ENCODE measurements at regions not wholly inside any gene's neighbourhood (a gene's known extent, or its start where the extent isn't known, plus 50 kb on each side); places are given as distances from the start of the nearest gene placed in this dataset.

DNA sequence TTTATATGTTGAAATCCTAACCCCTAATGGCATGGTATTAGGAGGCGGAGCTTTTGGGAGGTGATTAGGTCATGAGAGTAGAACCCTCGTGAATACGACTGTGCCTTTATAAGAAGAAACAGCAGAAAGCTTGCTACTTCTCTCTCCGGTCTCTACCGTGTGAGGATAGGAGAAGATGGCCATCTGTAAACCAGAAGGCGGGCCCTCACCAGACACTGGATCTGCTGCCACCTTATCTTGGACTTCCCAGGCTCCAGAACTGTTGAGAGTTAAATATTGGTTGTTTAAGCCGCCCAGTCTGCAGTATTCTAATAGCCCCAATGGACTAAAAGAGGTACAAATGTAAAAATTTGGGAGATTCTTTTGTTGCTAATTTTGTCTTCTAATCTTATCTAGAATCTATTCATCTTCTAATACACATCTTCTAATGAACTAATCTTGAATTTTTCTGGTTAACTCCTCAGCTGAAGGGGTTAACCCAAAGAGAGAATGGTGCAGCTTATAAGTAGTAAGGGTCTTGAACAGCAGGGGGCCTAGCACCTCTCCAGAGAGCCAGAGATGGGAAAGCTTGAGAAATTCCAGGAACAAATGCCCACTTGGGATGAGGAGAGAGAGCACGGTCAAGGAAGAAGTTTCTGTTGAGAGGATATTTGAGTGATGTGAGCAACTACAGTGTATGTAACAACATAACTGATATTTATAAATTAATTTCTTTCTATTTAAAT, 264.0 kb upstream of the GRIP1 start:
- no peak for DNase-seq
- ATAC-seq (ENCODE audit: poor library complexity): no peak
- intact Hi-C loops (cut with DNase I): no loop called here

DNA sequence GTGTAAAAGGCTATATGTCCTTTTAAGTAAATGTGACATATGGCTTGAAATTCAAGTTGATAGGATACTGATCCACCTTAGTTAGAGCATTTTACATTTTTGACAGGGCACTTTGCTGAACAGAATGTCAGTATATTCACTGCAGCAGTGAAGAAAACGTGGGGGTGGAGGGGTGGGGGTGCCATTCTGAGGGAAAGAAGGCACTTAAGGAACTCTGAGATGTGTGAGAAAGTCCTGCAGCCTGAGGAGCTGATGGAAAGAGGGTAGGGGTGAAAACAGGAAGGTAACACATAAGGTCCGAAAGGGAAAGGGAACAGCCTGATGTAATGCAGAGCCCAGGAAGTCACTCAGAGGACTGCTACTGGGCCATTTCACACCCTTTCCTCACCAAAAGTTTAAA, 265.5 kb upstream of the GRIP1 start:
- ATAC-seq (ENCODE audit: poor library complexity) (no peak), DNase-seq (no peak)
- intact Hi-C loops (cut with DNase I): no loop called here

DNA sequence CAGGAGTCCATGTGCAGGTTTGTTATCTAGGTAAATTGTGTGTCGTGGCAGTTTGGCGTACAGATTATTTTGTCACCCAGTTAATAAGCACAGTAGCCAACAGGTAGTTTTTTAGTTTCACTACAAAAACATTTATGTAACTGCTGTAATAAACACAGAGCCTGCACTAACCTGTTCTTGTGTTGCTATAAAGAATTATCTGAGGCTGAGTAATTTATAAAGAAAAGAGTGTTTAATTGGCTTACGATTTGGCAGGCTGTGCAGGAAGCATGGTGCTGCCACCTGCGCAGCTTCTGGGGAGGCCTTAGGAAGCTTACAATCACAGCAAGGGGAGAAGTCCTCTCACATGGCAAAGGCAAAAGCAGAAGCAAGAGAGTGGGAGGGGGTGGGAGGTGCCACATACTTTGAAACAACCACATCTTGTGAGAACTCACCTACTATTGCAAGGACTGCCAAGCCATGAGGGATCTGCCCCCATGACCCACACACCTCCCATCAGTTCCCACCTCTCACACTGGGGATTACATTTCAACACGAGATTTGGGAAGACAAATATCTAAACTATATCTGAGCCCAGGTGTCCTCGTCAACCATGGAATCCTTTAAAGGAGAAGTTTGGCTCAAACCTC, 266.4 kb upstream of the GRIP1 start:
- no peak for ATAC-seq (ENCODE audit: poor library complexity)
- intact Hi-C loops (cut with DNase I): no loop called here
- DNase-seq: no peak

DNA sequence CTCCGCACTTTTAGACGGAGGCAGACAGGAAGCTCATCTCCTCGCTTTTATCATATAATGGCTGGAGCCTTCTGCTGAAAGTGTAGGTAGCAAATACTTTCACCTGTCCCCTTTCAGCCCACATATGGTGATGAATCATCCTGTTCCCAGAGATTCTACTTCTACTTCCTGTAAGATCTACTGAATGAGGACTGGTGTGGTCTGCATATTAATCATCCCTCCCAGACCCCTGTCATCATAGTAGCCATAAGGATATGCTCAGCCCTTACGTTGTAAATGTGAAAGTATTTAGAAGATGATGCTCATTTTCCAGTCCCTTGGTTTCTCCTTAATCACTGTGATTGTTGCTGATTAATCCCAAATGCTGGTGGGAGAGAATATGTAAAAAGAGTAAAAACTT, 268.2 kb upstream of the GRIP1 start:
- ATAC-seq (ENCODE audit: poor library complexity) (no peak), DNase-seq (no peak)
- intact Hi-C loops (cut with DNase I): no loop called here

DNA sequence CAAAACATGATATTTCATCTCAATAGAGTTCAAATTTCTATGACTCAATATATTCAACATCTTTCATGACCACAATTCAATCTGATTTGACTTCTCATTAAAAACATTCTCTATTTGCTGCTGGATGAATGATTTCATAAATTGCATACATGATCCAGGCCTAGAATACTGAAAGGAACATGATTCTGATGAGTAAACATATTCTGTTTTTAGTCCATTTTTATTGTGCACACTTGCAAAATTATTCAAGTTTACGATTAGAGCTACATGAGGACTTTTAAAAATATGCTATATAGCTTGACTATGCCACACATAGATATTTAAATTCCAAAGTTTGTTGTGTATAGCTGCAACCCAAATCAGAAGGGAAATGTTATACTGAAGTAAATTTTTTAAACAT, 273.8 kb upstream of the GRIP1 start:
- DNase-seq (no peak), ATAC-seq (ENCODE audit: poor library complexity) (no peak)
- intact Hi-C loops (cut with DNase I): no loop called here

GRCh38 chr12:66956300-66956699, 277.4 kb upstream of the GRIP1 start:
- DNase-seq: no peak
- intact Hi-C loops (cut with DNase I): no loop called here
- ATAC-seq (ENCODE audit: poor library complexity): no peak

DNA sequence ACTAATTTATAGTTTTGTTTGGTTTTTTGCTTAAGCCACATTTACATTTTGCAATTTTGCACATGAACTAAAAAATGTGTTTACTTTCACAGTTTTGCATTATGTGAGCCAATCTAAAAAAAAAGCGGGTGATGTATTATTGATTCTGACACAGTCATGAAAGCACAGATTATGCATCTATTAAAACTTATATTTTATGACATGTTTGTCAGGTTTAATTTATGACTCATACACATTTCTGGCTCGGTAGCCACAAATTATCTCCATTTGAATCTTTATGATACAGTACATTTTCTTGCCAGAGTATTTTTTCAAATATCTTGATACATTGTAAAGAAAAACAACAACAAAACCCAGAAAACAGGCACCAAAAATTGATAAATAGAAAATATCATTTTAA, 280.4 kb upstream of the GRIP1 start:
- ATAC-seq (ENCODE audit: poor library complexity): no peak
- DNase-seq: no peak
- intact Hi-C loops (cut with DNase I): no loop called here

- no peak for DNase-seq
- no peak for ATAC-seq (ENCODE audit: poor library complexity)
- intact Hi-C loops (cut with DNase I): no loop called here
Measured at GRCh38 chr12:66960006-66960405, 281.1 kb upstream of the GRIP1 start.

- DNase-seq: no peak
- ATAC-seq (ENCODE audit: poor library complexity): no peak
- intact Hi-C loops (cut with DNase I): no loop called here
Measured at GRCh38 chr12:66960704-66961690, 282.1 kb upstream of the GRIP1 start.

GRCh38 chr12:66962290-66962689, 283.4 kb upstream of the GRIP1 start:
- no peak for DNase-seq

GRCh38 chr12:66963901-66964300, 285.0 kb upstream of the GRIP1 start:
- DNase-seq: no peak
- no peak for ATAC-seq (ENCODE audit: poor library complexity)
- intact Hi-C loops (cut with DNase I): no loop called here

More at GRCh38 chr12:66962290-66962689, 283.4 kb upstream of the GRIP1 start:
- intact Hi-C loops (cut with DNase I): no loop called here
- ATAC-seq (ENCODE audit: poor library complexity): no peak

- no peak for DNase-seq
- no peak for ATAC-seq (ENCODE audit: poor library complexity)
- intact Hi-C loops (cut with DNase I): no loop called here
Measured at GRCh38 chr12:66964629-66965028, 285.8 kb upstream of the GRIP1 start.

DNA sequence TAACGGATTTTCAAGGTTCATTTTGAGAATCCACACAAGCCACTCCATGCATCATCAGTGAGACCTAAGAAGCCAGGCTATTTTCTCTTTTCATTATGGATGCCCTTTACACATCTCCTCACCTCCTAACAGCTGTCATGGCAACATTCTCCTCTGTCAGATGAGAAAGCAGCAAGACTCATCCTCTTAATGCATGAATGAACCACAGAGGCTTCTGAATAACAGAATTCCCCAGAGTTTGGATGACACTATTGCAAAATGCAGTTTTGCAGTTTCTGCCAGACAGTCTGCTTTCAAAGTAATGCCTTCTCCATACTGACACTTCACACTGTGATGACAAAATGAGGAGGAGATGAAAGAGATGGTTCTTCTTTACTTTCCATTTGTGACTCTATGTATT, 286.7 kb upstream of the GRIP1 start:
- intact Hi-C loops (cut with DNase I): no loop called here
- ATAC-seq (ENCODE audit: poor library complexity): no peak
- DNase-seq: no peak

DNA sequence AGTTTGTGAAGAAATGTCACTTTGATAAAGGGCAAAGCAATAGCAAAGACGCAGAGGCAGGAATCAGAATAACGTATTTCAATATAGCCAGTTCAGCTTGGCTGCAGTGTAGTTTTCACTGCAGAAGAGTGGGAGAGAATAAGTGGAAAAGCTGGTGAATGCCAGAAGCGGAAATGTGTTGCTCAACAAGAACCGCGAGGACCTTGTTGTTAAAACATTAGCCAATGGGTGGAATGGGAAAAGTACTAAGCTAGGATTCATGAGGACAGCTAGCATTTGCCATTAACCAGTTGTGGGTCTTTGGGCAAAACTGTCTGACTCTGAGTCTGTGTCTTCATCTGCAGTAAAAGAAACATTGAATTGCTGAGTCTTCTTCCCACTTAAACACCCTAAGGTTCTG, 292.9 kb upstream of the GRIP1 start:
- no peak for DNase-seq
- intact Hi-C loops (cut with DNase I): no loop called here
- no peak for ATAC-seq (ENCODE audit: poor library complexity)

DNA sequence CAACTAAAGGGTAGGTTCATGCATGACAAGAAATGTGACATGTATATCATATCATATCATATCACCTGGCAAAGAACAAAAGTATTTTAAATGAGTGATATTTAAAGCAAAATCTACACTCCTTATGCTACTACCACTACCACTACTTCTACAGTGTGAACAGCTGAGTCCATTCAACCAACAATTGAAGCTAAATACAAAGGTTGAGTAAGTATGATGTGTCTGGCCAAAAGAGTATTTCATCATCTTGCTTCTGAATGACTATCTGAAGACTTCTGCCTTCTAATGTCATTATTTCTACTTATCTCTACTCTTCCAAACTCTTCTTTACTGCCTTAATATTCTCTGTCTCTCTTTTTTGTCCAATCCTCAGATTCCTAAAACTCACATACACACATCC, 292.6 kb upstream of the CAND1 start:
- DNase-seq (no peak), ATAC-seq (ENCODE audit: poor library complexity) (no peak)
- intact Hi-C loops (cut with DNase I): no loop called here

- no peak for DNase-seq
- intact Hi-C loops (cut with DNase I): no loop called here
- ATAC-seq (ENCODE audit: poor library complexity): no peak
Measured at GRCh38 chr12:66978802-66979201, 290.4 kb upstream of the CAND1 start.

- ATAC-seq (ENCODE audit: poor library complexity) (no peak), DNase-seq (no peak)
- intact Hi-C loops (cut with DNase I): no loop called here
Measured at GRCh38 chr12:66979251-66979650, 289.9 kb upstream of the CAND1 start.

DNA sequence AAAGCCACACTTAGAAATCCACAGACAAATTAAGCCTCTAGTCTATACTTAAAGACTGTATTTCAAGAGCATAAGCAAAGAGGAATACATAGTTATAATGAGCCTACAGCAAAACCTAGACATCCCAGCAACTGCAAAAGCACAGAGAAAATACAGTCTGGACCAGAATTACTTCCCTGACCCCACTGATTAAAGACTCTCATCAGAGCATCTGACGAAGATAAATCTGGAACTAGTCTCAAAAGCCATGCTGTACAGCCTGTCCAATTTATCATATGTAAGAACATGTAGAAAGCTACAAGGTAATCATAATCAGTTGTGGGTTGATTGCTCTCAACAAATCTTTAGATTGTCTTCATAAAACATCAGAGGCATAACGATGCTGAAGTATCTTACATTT, 285.1 kb upstream of the CAND1 start:
- intact Hi-C loops (cut with DNase I): no loop called here
- no peak for ATAC-seq (ENCODE audit: poor library complexity)
- no peak for DNase-seq

DNA sequence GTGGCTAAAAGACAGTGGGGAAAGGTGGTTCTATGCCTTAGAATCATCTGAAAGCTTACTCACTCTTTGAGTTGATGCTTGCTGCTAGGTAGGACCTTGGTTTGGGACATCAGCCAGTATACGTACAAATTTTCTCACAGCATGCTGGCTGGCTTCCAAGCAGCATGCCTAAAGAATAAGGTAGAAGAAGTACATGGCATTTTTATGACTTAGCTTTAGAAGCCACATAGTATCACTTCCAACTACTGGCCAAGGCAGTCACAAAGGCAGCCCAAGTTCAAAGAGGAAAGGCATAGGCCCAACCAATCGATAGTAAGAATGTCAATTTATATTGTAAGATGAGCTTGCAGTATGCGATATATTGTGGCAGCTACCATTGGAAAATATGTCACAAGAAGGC, 284.2 kb upstream of the CAND1 start:
- ATAC-seq (ENCODE audit: poor library complexity) (no peak), DNase-seq (no peak)
- intact Hi-C loops (cut with DNase I): no loop called here

DNA sequence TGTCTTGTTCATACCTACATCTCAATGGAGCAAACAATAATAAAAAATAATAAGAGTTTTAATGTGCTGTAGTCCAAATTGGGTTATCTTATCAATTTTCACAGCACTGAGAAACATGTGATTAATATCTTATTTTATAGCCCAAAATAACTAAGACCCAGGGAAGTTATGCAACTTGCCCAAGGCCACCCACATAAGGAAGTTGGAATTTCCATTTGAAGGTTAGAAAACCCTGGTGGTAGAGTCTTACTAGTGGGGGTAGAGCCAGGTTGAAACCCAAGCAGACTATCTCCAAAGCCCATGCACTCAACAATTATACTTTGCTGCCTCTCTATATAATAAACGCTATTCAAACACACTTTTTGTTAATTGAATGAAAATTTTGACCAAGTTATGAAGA, 270.0 kb upstream of the CAND1 start:
- no peak for ATAC-seq (ENCODE audit: poor library complexity)
- intact Hi-C loops (cut with DNase I): no loop called here
- DNase-seq: no peak

Data from Right ventricle myocardium superior (tissue), 1 donor.